ENCODE measurements at regions not wholly inside any gene's neighbourhood (a gene's known extent, or its start where the extent isn't known, plus 50 kb on each side); places are given as distances from the start of the nearest gene placed in this dataset.

DNA sequence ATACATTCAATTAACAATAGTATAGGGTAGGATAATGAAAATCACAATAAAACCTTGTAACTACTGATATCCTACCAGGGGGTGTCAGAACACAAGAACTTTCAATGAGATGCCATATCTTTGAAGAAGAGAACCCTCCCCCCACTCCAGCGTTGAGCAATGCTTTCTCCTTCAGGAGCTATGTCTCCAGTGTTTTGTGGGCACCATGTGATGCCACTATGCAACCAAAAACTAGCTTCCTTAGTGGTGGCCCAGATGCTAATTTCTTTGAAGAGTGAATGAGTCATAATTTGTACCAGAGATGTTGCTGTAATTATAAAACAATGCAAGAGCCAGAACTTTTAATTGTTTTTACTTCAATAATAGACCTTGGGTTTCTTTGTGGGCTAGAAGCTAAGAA, 76.0 kb upstream of the ADO start:
- no peak overlapping the region for H3K27ac ChIP-seq
- no peaks in the 10 kb centered on the region for H3K9me3 ChIP-seq
- no peak for TF ChIP-seq POLR2A (IDR thresholded peaks at IDR 0.05)
- TF ChIP-seq, protein P1, sequence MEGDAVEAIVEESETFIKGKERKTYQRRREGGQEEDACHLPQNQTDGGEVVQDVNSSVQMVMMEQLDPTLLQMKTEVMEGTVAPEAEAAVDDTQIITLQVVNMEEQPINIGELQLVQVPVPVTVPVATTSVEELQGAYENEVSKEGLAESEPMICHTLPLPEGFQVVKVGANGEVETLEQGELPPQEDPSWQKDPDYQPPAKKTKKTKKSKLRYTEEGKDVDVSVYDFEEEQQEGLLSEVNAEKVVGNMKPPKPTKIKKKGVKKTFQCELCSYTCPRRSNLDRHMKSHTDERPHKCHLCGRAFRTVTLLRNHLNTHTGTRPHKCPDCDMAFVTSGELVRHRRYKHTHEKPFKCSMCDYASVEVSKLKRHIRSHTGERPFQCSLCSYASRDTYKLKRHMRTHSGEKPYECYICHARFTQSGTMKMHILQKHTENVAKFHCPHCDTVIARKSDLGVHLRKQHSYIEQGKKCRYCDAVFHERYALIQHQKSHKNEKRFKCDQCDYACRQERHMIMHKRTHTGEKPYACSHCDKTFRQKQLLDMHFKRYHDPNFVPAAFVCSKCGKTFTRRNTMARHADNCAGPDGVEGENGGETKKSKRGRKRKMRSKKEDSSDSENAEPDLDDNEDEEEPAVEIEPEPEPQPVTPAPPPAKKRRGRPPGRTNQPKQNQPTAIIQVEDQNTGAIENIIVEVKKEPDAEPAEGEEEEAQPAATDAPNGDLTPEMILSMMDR (IDR thresholded peaks at IDR 0.05): no peak
- TF ChIP-seq POLR2AphosphoS5 (IDR thresholded peaks at IDR 0.05; ENCODE audit: insufficient read depth in 1 of 2, low read depth in 1 of 2): no peak
- intact Hi-C loops (cut with DNase I): no loop called here
- DNase-seq (ENCODE audit: extremely low spot score in 2 of 2): no peak
- H3K4me3 ChIP-seq: no peak overlapping the region
- no peaks in the 10 kb centered on the region for H3K27me3 ChIP-seq
- no peaks in the 10 kb centered on the region for H3K36me3 ChIP-seq
- no peaks in the 10 kb centered on the region for H3K4me1 ChIP-seq

DNA sequence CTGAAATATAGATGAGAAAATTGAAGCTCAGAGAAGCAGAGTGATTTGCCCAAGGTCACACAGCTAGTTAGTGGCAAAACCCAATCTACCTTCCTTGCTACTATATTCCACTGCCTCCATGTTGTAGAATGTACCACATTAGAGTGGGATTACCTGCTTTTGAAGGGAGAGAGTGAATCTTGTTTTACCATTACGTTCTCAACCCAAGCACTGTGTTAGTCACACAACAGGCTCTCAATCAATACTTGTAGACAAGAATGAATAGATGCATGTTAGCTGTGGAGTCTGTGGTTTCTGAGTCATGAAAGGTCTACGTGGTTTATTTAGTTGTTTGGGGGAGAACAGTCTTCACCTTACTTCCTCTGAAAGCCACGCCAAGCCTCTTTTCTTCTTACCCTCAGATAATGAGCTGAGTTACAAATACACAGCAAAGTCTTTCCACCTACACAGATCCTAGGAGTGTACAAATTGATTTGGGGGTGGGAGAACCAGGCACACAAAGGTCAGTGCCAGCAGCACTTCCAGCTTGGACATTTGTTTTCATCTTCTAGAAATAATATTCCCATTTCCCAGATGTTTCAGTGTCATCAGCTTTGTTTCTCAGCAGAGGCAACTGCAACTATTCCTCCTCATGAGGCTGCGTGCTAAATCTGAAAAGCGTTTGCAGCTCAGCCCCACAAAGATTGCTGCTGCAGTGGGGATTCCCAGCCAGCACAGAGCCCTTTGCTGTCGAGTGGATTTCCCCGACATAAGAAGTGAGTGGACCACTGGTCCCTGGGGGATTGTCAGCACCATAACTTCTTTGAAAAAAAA, 71.5 kb upstream of the ADO start:
- Histone ChIP-seq H3K4me3 (no peak overlapping the region), H3K4me1 (no peaks in the 10 kb centered on the region), H3K27ac (no peak overlapping the region), H3K9me3 (no peaks in the 10 kb centered on the region), H3K27me3 (no peaks in the 10 kb centered on the region), H3K36me3 (no peaks in the 10 kb centered on the region)
- intact Hi-C loops (cut with DNase I): no loop called here
- TF ChIP-seq, protein P1 (IDR thresholded peaks at IDR 0.05): no peak
- TF ChIP-seq POLR2A (IDR thresholded peaks at IDR 0.05): no peak
- TF ChIP-seq POLR2AphosphoS5 (IDR thresholded peaks at IDR 0.05; ENCODE audit: insufficient read depth in 1 of 2, low read depth in 1 of 2): no peak
- no peak for DNase-seq (ENCODE audit: extremely low spot score in 2 of 2)

DNA sequence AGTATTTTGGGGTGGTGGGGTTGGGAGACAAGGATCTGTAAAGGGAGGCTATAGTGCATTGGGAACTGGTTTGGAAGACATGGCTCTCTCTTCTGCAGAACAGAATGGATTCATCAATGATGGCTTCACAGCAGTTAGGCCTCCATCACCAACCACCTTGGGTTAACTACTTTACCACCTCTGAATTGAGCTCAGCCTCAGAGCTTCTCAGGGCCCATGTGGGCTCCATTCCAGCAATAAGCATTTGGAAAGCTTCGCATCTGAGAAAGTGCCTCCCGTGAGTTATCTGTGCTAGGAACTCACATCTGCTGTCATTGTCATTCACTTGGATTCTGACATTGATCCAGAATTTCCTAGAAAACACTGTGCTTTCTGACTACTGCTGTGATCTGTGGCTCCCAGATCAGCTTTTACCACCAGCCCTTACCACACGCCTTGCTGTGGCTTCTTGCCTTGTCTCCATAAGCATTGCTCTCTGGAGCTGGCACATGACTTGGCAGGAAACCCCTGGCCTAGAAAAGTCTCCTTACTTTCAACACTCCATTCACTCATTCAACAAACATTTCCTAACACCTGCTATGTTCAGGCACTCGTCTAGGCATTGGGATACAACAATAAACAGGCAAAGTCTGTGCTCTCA, 70.7 kb upstream of the ADO start:
- Histone ChIP-seq H3K27me3 (no peaks in the 10 kb centered on the region), H3K4me1 (no peaks in the 10 kb centered on the region), H3K27ac (no peak overlapping the region), H3K36me3 (no peaks in the 10 kb centered on the region), H3K9me3 (no peaks in the 10 kb centered on the region), H3K4me3 (no peak overlapping the region)
- intact Hi-C loops (cut with DNase I): no loop called here
- TF ChIP-seq POLR2A (IDR thresholded peaks at IDR 0.05): no peak
- TF ChIP-seq, protein P1 (IDR thresholded peaks at IDR 0.05): no peak
- TF ChIP-seq POLR2AphosphoS5 (IDR thresholded peaks at IDR 0.05; ENCODE audit: insufficient read depth in 1 of 2, low read depth in 1 of 2): no peak
- DNase-seq (ENCODE audit: extremely low spot score in 2 of 2): no peak

DNA sequence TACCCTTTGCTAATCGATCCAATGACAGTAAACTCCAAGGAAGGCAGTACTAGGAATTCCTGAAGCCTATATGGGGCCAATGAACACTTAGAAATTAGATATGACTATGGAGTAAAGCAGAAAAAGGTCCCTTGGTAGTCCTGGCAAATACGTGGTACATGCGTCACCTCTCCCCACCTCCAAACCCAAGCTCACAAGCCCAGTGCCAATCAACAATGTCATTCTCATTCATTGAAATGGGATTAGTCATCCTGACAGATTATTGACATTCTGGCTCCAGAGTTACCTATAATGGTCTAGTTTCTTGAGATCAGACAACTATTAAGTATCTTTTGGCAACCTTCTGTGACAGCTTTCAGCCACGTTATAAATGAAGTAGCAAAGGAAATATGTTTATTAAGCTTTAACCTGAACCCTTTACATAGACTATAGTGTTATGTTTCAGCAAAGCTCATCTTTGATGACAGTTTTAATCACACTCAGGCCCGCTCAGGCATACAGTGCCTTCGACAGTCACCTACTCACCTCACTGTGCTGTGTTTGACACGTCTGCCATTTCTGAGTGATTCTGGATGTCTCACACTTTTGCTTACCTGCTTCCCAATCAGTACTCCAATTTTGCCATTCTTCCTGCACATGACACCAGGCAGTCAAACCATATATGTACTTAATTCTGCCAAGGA, 69.6 kb upstream of the ADO start:
- no peak overlapping the region for H3K27ac ChIP-seq
- no peak for DNase-seq (ENCODE audit: extremely low spot score in 2 of 2)
- H3K36me3 ChIP-seq: no peaks in the 10 kb centered on the region
- H3K27me3 ChIP-seq: no peaks in the 10 kb centered on the region
- no peak overlapping the region for H3K4me3 ChIP-seq
- TF ChIP-seq POLR2A (IDR thresholded peaks at IDR 0.05): no peak
- TF ChIP-seq POLR2AphosphoS5 (IDR thresholded peaks at IDR 0.05; ENCODE audit: insufficient read depth in 1 of 2, low read depth in 1 of 2): no peak
- TF ChIP-seq, protein P1 (IDR thresholded peaks at IDR 0.05): no peak
- H3K4me1 ChIP-seq: no peaks in the 10 kb centered on the region
- intact Hi-C loops (cut with DNase I): no loop called here
- H3K9me3 ChIP-seq: no peaks in the 10 kb centered on the region
